ENCODE measurements at regions not wholly inside any gene's neighbourhood (a gene's known extent, or its start where the extent isn't known, plus 50 kb on each side); places are given as distances from the start of the nearest gene placed in this dataset.

DNA sequence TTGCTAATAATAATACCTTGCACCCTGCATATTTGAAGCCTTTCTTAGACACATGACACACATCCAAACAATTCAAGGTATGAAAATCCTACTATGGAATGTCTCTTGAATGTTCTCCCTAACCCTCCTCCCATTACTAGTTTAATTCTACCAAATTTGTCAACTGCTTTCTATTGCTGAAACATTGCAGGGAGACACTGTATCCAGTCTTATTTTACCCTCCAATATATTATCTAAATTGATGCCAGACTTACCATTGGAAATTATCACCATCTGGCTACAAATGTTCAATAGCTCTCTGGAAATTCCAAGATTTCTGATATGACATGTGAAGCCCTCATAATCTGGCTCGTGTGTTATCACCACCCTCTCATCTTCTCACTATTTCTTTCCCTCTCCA, 1027.3 kb upstream of the CITED2 start:
- Histone ChIP-seq H3K27me3 (no peaks in the 10 kb centered on the region), H3K4me1 (peaks cover 0 to 3% (median 0%) of the 10 kb centered on the region in 12 donors), H3K27ac (no peak overlapping the region), H3K36me3 (no peaks in the 10 kb centered on the region), H3K4me3 (no peak overlapping the region), H3K9me3 (peaks cover 0 to 18% (median 9%) of the 10 kb centered on the region in 12 donors)
- intact Hi-C loops (cut with DNase I): no loop called here
- TF ChIP-seq, protein P1, sequence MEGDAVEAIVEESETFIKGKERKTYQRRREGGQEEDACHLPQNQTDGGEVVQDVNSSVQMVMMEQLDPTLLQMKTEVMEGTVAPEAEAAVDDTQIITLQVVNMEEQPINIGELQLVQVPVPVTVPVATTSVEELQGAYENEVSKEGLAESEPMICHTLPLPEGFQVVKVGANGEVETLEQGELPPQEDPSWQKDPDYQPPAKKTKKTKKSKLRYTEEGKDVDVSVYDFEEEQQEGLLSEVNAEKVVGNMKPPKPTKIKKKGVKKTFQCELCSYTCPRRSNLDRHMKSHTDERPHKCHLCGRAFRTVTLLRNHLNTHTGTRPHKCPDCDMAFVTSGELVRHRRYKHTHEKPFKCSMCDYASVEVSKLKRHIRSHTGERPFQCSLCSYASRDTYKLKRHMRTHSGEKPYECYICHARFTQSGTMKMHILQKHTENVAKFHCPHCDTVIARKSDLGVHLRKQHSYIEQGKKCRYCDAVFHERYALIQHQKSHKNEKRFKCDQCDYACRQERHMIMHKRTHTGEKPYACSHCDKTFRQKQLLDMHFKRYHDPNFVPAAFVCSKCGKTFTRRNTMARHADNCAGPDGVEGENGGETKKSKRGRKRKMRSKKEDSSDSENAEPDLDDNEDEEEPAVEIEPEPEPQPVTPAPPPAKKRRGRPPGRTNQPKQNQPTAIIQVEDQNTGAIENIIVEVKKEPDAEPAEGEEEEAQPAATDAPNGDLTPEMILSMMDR (IDR thresholded peaks at IDR 0.05): no peak
- WGBS, 4 donors: 35 to 50% (median 44%) methylated on average over 1 of the region's 1 CpG
- DNase-seq (no peak), ATAC-seq (no peak)

- Histone ChIP-seq H3K4me1 (peaks cover 0 to 3% (median 0%) of the 10 kb centered on the region in 12 donors), H3K27ac (no peak overlapping the region), H3K4me3 (no peak overlapping the region), H3K9me3 (no peaks in the 10 kb centered on the region), H3K27me3 (no peaks in the 10 kb centered on the region), H3K36me3 (no peaks in the 10 kb centered on the region)
- no peak for ATAC-seq
- intact Hi-C loops (cut with DNase I): no loop called here
- no peak for DNase-seq
- no peak for TF ChIP-seq POLR2A (IDR thresholded peaks at IDR 0.05)
These were observed 1023.6 kb upstream of the CITED2 start for GRCh38 chr6:140398076-140398475.

GRCh38 chr6:140397106-140397505, 1022.7 kb upstream of the CITED2 start:
- Histone ChIP-seq H3K9me3 (no peaks in the 10 kb centered on the region), H3K36me3 (no peaks in the 10 kb centered on the region), H3K27ac (no peak overlapping the region), H3K27me3 (no peaks in the 10 kb centered on the region), H3K4me3 (no peak overlapping the region), H3K4me1 (peaks cover 0 to 3% (median 0%) of the 10 kb centered on the region in 12 donors)
- intact Hi-C loops (cut with DNase I): no loop called here
- ATAC-seq: no peak
- WGBS, 4 donors: 89 to 97% (median 95%) methylated on average over 1 of the region's 1 CpG
- TF ChIP-seq, protein P1 (IDR thresholded peaks at IDR 0.05): no peak
- TF ChIP-seq POLR2A (IDR thresholded peaks at IDR 0.05): no peak
- DNase-seq: no peak

- Histone ChIP-seq H3K4me1 (no peaks in the 10 kb centered on the region), H3K27me3 (no peaks in the 10 kb centered on the region), H3K27ac (peak overlapping the region in 1 of 12 donors; percentile 59), H3K9me3 (no peaks in the 10 kb centered on the region), H3K4me3 (no peak overlapping the region), H3K36me3 (no peaks in the 10 kb centered on the region)
- DNase-seq (no peak), ATAC-seq (peak in 1 of 4 donors; percentile 24)
- 55 to 67% (median 61%) methylated on average over 6 of the region's 6 CpGs for WGBS, 4 donors
- intact Hi-C loops (cut with DNase I): no loop called here
- TF ChIP-seq, protein P1 (IDR thresholded peaks at IDR 0.05): no peak
- no peak for TF ChIP-seq POLR2A (IDR thresholded peaks at IDR 0.05)
These were observed 1019.5 kb upstream of the CITED2 start for GRCh38 chr6:140393665-140394540.

Measured in heart left ventricle (tissue), 16 donors.